Adrenal gland (tissue), 9 donors: ENCODE measurements at regions not wholly inside any gene's neighbourhood (a gene's known extent, or its start where the extent isn't known, plus 50 kb on each side); places are given as distances from the start of the nearest gene placed in this dataset.

Experiments
- DNase-seq, 7 donors: peaks; one replicate each; pipeline ENCODE4 v3.0.0-alpha.2; 2019 to 2020
- H3K27ac ChIP-seq, 5 donors: fragments of 200-600 bp; sonication (generic) in 4 of 5; 1 replicate in 3 of 5; 2 replicates in 2 of 5; pipeline versions ENCODE4 v1.5.1 to v1.8.0; 2016 to 2020; ENCODE audit warnings: mild to moderate bottlenecking in 1 of 5
- H3K27me3 ChIP-seq: fragments of 200-600 bp; 2 replicates; pipeline ENCODE4 v1.8.0; 2021
- H3K36me3 ChIP-seq, 2 donors: fragments of 200-600 bp; replicated peaks in 1 of 2; 1 replicate in 1 of 2; 2 replicates in 1 of 2; pipeline versions ENCODE4 v1.5.1 to v1.8.0; 2018 to 2022
- H3K4me1 ChIP-seq, 2 donors: fragments of 200-600 bp; replicated peaks in 1 of 2; 1 replicate in 1 of 2; 2 replicates in 1 of 2; pipeline versions ENCODE4 v1.5.1 to v1.8.0; 2018 to 2021
- H3K4me3 ChIP-seq, 4 donors: fragments of 200-600 bp; sonication (generic) in 3 of 4; one replicate each; pipeline ENCODE4 v1.5.1; 2016 to 2018
- H3K9me3 ChIP-seq, 3 donors: fragments of 200-600 bp; sonication (generic) in 1 of 3; replicated peaks in 1 of 3; 1 replicate in 2 of 3; 2 replicates in 1 of 3; pipeline versions ENCODE4 v1.5.1 to v1.8.0; 2016 to 2021
- POLR2A ChIP-seq, 2 donors: fragments of 450-650 bp; IDR thresholded peaks; one replicate each; pipeline ENCODE4 v1.6.1; 2017; ENCODE audit warnings: antibody characterized with exemption in 2 of 2, mild to moderate bottlenecking in 2 of 2, moderate library complexity in 1 of 2
- WGBS, 4 donors: extraction: QIAGEN DNeasy Blood & Tissue Kit in 2 of 4; methylation state at CpG; one replicate each; pipeline versions ENCODE4 v1.1.5 to v1.1.7; 2013 to 2017; 5-methylcytosine and 5-hydroxymethylcytosine counted together
- intact Hi-C, 2 donors: fragments of 100-400 bp; cut with DNase I; formaldehyde crosslinking; loops; one replicate each; pipeline versions ENCODE4 v1.14.1 to v1.15.0; 2022 to 2023
- TF ChIP-seq, protein P1 (sequence below), 6 experiments: fragments of 450-650 bp in 4 of 6; fragments of 200-600 bp in 2 of 6; sonication (generic) in 1 of 6; IDR thresholded peaks; 1 replicate in 5 of 6; 2 replicates in 1 of 6; pipeline versions ENCODE4 v1.5.1 to v1.8.0; 2016 to 2021; ENCODE audit warnings: antibody characterized with exemption in 6 of 6, mild to moderate bottlenecking in 2 of 6, moderate library complexity in 1 of 6
- donor health status: healthy with polysubstance abuse.
- donor health status: Bipolar disorder and iron deficiency.
- donor health status: DM: yes; HTN: yes; CAD: no.
- donor health status: DM: no; HTN: no; CAD: no.
- donor health status: DM: no; HTN: no; CAD: no.

DNA sequence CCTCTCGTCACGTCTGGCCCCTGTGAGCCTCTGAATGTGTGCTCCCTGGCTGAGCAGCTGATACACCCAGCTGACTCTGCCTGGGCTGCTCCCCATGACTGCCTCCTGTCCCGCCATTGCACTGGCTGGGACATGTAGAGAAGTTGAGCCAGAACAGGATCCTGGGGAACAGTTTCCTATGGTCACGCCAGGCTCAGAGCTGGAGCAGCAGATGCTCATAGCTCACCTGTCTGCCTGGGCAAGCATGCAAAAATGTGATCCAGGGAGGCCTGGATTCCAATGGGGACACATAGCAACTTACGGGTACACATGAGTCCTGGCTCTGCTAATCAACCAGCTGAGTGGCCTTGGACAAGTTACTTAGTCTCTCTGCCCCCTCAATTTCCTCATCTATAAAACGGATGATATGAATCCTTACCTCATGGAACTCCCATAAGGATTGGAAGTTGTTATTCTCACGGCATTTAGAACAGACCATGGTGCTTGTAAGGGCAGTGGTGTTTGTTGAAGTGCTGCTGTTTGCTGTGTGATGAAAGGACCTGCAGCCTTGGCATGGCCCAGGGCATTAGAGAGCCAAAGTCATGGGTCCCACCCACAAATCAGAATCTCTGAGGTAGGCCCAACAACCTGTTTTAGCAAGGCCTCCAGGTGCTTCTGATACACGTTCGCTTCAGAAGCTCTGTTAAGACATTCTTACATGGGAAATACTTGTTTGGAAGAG lies 150.3 kb upstream of the VANGL1 start:
- no peak overlapping the region for H3K4me3 ChIP-seq
- no peaks in the 10 kb centered on the region for H3K4me1 ChIP-seq
- no peak for DNase-seq
- TF ChIP-seq, protein P1, sequence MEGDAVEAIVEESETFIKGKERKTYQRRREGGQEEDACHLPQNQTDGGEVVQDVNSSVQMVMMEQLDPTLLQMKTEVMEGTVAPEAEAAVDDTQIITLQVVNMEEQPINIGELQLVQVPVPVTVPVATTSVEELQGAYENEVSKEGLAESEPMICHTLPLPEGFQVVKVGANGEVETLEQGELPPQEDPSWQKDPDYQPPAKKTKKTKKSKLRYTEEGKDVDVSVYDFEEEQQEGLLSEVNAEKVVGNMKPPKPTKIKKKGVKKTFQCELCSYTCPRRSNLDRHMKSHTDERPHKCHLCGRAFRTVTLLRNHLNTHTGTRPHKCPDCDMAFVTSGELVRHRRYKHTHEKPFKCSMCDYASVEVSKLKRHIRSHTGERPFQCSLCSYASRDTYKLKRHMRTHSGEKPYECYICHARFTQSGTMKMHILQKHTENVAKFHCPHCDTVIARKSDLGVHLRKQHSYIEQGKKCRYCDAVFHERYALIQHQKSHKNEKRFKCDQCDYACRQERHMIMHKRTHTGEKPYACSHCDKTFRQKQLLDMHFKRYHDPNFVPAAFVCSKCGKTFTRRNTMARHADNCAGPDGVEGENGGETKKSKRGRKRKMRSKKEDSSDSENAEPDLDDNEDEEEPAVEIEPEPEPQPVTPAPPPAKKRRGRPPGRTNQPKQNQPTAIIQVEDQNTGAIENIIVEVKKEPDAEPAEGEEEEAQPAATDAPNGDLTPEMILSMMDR (IDR thresholded peaks at IDR 0.05), result no peak
- no peak for TF ChIP-seq POLR2A (IDR thresholded peaks at IDR 0.05)
- no peaks in the 10 kb centered on the region for H3K27me3 ChIP-seq
- intact Hi-C loops, result no loop called here
- H3K27ac ChIP-seq, result no peak overlapping the region
- no peaks in the 10 kb centered on the region for H3K36me3 ChIP-seq
- H3K9me3 ChIP-seq, result no peaks in the 10 kb centered on the region
- WGBS, 4 donors, result 88 to 92% (median 89%) methylated on average over 6 to 9 of the region's 9 CpGs

- TF ChIP-seq POLR2A (IDR thresholded peaks at IDR 0.05), result no peak
- TF ChIP-seq, protein P1 (IDR thresholded peaks at IDR 0.05), result no peak
- Histone ChIP-seq H3K36me3 (no peaks in the 10 kb centered on the region), H3K4me3 (no peak overlapping the region), H3K9me3 (no peaks in the 10 kb centered on the region), H3K27me3 (no peaks in the 10 kb centered on the region), H3K27ac (no peak overlapping the region), H3K4me1 (no peaks in the 10 kb centered on the region)
- 28 to 38% (median 32%) methylated on average over 14 to 22 of the region's 22 CpGs for WGBS, 4 donors
- intact Hi-C loops, result loop anchor here in 1 of 2 donors (5.0 kb wide), 1 partner anchor 342 kb away; no protein-coding TSS in a partner anchor
- peak in 1 of 7 donors; percentile 46 for DNase-seq
Measured at GRCh38 chr1:115479055-115479482, 141.0 kb upstream of the NGF start.

DNA sequence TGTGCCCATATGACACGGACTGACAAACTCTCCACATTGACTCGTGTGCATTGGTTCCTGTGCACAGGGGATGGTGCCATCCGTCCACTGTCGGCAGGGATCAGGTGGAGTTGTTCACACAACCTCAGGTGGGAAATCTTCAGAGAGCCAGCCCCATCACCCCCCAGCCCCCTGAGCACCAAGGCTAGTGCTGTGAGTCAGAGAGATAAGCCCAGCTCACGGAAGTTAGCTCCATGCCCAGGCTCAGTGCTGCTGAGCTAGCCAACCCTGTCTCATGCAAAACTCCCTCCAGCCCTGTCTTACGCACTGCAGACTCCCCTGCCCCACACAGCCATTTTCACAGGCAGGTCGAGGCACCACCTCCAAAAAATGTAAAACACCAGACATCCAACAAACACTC lies 139.0 kb upstream of the NGF start:
- intact Hi-C loops, result loop anchor here in 1 of 2 donors (5.0 kb wide), 1 partner anchor 340 kb away; no protein-coding TSS in a partner anchor
- no peaks in the 10 kb centered on the region for H3K27me3 ChIP-seq
- no peaks in the 10 kb centered on the region for H3K9me3 ChIP-seq
- no peak overlapping the region for H3K27ac ChIP-seq
- TF ChIP-seq POLR2A (IDR thresholded peaks at IDR 0.05), result no peak
- TF ChIP-seq, protein P1 (IDR thresholded peaks at IDR 0.05), result no peak
- DNase-seq, result peak in 1 of 7 donors; percentile 18
- H3K4me1 ChIP-seq, result no peaks in the 10 kb centered on the region
- H3K36me3 ChIP-seq, result no peaks in the 10 kb centered on the region
- H3K4me3 ChIP-seq, result no peak overlapping the region
- WGBS, 4 donors, result 74 to 79% (median 75%) methylated on average over 5 to 7 of the region's 7 CpGs

- intact Hi-C loops, result loop anchor here in 1 of 2 donors (5.0 kb wide), 1 partner anchor 339 kb away; no protein-coding TSS in a partner anchor
- H3K36me3 ChIP-seq, result no peaks in the 10 kb centered on the region
- H3K4me3 ChIP-seq, result no peak overlapping the region
Measured at GRCh38 chr1:115476616-115477015, 138.6 kb upstream of the NGF start.

More at GRCh38 chr1:115476616-115477015, 138.6 kb upstream of the NGF start:
- Histone ChIP-seq H3K27me3 (no peaks in the 10 kb centered on the region), H3K9me3 (no peaks in the 10 kb centered on the region), H3K27ac (no peak overlapping the region), H3K4me1 (no peaks in the 10 kb centered on the region)
- 77 to 83% methylated on average over 2 of the region's 2 CpGs; no CpG with 5 or more reads in 2 of the 4 donors for WGBS, 4 donors
- TF ChIP-seq POLR2A (IDR thresholded peaks at IDR 0.05), result no peak
- TF ChIP-seq, protein P1 (IDR thresholded peaks at IDR 0.05), result no peak
- no peak for DNase-seq
